Cerebellar cortex (tissue), 1 donor: ENCODE measurements at regions not wholly inside any gene's neighbourhood (a gene's known extent, or its start where the extent isn't known, plus 50 kb on each side); places are given as distances from the start of the nearest gene placed in this dataset.
A peak's percentile ranks its signal among the peaks of the same experiment; 100 is the strongest.
"Not testable (repeated sequence)": the region's sequence is repeated elsewhere in the genome, so short reads cannot be mapped to it uniquely, and the experiment has no call there.

Experiments used
- DNase-seq: peaks from one replicate; pipeline ENCODE4 v3.0.0-alpha.2; 2015; ENCODE audit warnings: low spot score

DNA sequence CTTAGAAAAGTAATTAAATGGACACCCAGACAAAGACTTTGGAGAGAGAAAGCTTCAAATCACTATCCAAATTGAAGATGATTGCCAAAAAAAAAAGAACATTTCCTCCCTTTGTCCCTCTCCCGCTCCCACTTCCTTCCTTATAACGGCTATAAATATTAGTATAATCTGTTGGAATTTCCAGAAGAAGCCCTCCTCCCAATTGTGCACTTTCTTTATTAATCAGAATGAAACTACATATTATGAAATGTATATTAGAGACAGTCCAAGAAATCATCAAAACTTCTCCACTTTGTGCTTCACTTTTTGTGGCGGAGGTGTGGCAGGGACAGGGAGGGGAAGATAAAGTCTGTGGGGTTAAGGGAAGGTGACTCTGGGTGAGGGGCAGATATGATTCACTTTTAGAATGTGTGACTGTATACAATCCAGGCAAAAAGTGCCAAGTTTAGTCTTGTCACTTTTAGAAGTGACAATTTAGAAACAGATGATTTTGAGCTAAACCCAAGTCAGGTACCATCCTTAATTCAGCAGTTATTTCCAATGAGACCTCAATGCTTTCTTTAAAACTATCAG, 195.0 kb upstream of the MARCKS start:
- no peak for DNase-seq

DNA sequence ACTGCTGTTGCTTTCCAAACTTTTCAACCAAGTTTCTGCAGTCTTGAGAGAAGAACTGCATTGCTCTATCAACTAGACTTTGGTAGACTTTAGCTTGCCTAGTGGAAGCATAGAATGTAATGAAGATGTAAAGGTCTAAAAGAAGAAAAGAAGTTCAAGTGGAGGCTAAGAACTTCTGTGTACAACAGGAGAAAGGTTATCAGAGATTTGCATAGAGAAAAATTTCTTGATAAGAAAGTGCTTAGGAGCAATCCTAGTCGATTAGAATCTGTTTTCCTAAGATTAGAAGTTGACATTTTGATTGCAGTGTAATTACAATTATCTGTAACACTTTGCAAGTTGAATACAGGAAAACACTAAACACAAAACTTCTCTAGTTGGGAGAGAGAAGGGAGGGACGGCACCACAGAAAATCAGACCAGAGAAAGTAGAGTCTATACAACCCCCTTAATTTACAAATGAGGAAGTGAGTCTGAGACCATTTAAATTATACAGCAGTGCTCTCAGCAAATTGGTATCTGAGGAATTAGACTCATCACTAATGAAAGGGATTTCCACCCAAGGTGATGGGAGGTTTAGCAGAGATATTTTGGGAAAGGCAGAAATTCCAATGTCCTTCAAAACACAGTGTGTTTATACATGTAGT, 194.3 kb upstream of the MARCKS start:
- no peak for DNase-seq

DNA sequence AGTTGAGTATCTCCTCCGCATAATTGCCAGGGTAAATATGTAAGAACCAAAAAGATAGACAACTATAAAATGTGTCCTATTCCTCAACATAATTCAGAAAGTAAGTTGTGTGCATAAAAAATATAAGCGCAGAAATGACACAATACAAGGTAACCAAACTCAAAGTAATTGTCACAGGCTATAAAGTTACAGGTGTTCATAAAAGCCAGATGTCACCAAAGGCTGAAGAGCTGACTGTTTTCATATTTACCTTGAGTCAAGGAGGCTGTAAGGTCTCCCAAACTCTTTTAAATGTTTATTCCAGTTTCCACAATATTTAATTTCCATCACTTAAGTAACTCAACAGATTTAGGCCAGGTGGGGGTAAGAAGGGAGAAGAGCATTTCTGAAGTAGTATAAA, 192.2 kb upstream of the MARCKS start:
- DNase-seq = no peak

DNA sequence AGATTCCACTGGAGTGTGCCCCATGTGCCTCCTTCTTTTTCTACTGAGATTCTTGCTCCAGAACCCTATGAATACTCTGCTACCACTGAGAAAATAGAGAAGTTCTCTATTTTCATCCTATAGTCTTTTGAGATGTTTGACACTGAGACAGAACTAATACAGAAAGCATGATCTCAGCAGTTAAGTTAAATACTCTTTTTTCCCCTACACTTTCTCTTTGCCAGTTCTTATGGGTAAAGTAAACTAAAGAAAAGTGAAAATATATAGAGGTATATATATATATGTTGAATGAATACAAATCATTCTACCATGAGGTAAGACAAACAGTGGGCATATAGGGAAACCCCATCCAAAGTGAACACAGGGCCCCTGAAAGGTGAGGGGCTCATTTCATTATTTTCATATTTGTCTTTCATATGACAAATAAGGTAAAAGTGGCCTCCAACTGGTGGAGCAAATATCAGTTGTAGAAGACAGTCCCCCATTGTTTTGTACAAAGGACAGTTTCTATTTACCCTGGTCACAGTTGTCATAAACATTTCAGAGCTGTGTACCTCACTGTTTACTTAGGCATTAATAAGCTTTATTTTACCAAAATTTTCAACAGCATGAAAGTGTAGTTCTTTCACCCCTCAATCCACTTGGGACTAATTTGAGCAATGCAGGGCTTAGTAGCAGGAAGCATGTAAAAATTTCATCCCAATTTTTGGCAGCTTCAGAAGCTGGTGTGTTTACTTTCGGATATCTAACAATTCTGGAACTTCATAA, 188.3 kb upstream of the MARCKS start:
- DNase-seq = no peak

DNA sequence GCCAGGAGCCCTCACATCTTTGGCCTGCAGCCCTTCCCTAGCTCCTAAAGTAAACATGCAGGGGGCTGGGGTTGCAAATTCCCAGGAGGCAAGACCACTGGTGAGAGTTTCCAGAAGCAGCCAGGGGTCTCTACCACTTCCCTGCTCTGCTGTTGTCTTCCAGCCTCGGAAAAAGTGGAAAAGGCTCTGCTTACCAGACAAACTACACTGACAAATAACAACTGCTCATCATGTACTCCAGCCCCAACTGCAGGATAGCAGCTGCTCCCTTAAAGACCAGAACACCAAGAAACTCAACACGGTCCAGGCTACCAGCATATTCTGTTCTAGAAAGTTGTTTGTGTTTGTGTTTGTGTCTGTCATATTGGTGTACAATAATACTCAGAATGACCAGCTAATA, 187.5 kb upstream of the MARCKS start:
- DNase-seq = no peak

DNA sequence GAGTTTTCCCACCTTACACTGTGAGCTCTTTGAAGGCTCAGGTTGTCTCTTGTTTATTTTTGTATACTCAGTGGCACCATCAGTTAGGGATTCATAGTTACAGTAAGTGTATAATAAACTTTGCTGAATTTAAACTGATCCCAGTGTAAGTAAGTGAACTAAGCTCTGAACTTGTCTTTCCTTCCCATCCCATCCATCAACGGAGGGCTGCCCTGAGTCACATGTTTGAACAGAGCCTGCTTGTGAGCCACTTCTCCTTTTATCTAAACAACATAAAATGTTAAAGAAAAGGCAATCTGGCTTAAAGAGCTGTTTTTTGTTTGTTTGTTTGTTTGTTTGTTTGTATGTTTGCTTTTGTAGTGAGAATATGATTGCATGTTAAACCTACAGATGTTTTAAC, 185.7 kb upstream of the MARCKS start:
- no peak for DNase-seq

DNA sequence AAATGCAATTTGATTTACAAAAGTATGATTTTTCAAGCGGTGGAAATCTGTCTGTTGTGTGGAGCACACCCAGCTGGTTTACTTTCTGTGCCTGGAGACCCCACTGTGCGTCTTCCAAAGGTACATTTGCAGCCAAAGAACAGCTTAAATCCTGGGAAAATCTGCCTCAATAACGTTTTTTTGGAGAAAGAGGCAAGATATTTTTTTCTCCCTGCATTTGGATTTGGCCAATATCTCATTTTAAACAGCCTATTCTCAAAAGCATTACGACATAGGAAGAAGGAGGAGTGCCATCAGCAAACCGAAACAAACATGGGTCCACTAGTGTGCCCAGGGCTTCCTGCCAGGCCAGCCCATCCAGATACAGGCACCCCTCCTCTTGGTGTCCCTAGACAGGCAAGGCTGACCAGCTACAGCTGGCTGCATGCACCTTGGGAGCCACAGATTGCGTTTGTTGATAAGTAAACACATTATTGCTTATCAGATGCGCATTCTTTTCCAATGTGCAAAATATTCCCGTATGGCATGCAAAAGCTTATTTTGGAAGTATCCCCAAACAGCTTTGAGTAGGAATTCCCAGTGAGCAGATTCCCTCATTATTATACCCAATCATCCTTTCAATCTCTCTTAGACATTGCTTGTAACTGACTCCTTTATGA, 184.5 kb upstream of the MARCKS start:
- DNase-seq = peak; percentile 46

DNA sequence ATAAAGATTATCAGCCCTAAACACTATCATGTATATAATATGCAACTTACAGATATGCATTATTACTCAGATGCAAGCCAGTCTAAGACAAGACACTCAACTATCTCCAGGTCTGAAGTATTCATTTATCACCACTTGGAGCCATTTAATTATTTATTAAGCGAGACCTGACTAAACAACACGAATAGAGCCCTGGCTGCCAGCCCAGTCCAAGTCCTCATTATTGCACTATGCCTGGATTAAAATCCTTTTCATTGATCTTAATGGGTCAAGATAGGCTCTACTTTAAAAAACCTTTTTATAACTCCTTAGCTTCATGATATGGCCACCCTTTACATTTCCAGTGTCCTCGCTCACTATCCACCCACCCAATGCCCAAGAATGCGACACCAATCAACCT, 183.1 kb upstream of the MARCKS start:
- no peak for DNase-seq

DNA sequence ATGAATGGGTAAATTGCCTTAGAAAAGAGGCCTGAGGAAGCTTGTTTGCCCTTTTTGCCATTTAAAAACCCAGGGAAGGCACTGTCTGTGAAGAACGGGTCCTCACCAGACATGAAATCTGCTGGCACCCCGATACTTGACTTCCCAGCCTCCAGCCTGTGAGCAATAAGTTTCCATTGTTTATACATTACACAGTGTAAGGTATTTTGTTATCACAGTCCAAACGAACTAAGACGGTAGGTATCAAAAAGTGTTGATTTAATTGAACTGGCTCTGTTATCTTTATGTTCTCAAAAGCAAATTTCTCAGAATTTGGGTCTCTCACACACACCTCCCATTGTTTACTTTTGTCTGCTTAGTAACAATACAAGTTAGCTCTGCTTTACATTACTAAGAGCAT, 181.1 kb upstream of the MARCKS start:
- no peak for DNase-seq

DNA sequence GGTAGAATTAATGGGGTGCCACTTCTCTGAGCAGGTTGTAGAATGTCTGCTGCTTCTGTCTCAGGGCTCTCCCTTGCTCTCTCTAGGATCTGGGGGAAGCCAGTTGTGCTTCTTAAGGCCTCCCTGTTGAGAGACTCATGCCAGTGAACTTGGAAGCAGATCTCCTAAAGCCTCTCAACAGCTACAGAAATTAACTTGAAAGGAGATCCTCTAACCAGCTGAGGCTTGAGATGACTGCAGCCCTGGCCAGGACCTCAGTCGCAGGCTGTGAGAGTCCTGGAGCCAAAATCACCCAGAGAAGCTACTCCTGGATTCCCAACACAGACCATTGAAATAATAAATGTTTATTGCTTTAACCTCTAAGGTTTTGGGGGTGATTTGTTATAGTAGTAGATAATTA, 180.2 kb upstream of the MARCKS start:
- no peak for DNase-seq

DNA sequence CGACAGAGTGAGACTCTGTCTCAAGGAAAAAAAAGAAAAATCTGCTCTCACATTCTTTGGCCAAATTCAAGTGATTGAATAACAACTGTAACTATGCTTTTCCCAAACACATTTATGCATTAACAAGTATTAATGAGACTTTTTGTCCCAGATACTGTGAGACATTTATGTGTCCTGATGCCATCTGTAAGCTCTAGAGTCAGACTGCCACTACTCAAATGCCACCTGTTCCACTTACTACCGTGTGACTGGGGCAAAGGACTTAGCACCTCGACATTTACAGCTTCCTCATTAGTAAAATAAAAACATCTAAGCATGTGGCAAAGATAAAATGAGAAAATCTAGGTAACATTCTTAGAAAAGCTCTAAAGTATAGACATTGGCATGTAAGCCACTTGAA, 178.1 kb upstream of the MARCKS start:
- no peak for DNase-seq

DNA sequence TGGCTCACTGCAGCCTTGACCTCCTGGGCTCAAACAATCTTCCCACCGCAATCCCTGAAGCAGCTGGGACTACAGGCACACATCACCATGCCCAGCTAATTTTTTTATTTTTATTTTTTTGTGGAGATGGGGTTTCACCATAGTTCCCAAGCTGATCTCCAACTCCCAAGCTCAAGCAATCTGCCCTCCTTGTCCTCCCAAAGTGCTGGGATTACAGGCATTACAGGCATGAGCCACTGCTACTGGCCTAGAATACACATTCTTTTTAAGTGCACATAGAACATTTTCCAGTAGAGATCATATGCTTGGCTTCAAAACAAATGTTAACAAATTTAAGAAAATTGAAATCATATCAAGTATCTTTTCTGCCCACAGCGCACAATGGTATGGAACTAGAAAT, 176.8 kb upstream of the MARCKS start:
- DNase-seq = no peak

DNA sequence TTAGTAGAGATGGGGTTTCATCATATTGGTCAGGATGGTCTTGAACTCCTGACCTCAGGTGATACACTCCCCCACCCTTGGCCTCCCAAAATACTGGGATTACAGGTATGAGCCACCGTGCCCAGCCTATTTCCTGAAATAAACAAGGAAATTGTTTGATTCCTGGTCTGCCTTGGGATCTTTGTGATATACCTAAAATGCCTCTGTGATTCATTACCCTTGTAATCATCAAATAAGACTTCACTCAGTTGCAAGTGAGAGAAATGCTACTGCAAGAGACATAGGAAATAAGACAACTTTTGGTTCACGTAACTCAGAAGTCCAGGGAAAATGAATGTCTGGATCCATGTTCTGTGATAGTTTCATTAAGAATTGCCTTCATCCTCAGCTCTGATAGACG, 173.2 kb upstream of the MARCKS start:
- DNase-seq = no peak

DNA sequence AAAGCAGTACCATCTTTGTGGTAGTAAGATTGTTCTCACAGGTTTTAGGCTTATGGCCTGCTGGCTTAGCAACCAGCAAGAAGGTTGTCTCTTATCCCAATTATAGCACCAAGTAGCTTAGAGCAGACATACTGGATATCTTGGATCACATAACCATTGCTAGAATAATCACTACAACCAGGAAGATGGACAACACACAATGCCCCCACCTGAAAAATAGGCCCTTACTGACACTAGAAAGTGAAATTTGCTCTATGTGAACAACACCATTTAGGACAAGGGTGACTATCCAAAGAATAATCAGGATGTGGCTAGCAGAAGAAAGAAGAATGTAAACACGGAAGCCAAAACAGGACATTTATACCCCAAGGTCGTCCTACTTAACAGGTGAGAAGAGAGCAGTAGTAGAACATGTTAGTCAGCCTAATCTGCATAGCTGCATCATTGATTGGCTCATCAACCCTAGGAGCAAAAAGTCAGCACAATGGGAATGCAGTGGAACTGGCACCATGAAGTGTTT, 172.7 kb upstream of the MARCKS start:
- no peak for DNase-seq

DNA sequence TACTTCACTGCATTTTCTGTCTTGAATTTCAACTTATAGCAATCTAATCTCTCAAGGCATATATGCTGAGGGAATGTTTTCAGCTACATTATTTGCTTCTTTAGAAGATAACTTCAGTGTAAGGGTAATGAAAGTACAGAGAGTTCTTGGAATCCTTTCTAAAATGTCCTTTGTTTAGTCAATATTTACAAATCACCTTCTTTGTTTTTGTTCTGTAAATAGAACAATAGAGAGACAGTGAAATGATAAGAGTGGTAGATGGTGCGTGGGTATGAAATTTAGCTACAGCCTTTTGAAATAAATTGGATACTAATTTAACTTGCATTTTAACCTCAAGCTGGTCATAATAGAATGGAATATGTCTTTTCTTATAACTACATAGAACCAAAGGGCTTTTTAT, 171.1 kb upstream of the MARCKS start:
- DNase-seq = no peak

DNA sequence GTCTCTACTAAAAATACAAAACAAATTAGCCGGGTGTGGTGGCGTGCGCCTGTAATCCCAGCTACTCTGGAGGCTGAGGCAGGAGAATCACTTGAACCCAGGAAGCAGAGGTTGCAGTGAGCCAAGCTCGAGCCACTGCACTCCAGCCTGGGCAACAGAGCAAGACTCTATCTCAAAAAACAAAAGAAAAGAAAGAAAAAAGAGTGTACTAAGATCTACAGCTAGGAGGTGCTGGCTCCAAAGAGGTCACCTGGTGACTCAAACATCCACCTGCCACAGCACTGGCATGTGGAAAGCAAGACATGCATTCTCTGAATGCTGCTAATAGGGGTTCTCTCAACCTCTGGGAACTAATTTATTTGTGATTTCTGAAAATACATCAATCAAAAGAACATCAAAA, 167.5 kb upstream of the MARCKS start:
- not testable (repeated sequence) for DNase-seq

DNA sequence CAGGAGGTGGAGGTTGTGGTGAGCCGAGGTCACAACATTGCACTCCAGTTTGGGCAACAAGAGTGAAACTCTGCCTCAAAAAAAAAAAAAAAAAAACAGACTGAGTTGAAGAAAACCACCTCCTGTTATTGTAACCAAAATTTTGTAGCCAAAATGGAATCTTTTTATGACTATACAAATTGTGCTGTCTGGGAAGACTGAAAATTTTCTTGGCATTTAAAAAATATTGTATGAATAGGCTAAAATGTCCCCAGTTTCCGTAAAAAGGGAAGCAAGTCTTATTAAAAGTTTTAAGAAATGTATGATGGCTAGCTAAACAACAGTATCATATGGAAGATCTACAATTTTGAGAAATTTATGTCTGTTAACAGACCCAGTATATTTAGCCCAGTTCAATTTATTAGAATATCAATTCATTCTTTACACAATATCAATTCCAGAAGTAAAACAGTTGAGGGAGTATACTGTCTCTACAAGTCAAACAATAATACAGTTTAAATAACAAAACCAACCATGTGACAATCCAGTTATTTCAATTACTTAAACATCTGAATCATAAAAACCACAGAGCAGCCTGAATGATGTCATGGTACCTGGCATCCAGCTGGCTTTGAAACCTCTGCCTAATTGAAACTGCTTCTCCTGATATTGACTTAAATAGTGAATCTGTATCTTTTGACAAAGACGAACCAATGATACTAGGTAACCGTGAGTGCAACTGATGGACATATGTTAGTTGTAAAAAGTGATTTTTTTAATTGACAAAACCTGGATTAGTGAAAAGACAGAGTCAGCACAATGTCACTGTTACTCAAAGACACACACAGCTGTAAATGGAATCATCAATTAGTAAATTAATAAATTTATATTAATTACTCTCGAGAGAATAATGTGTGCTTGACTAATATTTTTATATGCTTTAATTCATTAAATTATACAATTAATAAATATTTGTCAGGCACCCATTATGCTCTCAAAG, 166.6 kb upstream of the MARCKS start:
- no peak for DNase-seq

DNA sequence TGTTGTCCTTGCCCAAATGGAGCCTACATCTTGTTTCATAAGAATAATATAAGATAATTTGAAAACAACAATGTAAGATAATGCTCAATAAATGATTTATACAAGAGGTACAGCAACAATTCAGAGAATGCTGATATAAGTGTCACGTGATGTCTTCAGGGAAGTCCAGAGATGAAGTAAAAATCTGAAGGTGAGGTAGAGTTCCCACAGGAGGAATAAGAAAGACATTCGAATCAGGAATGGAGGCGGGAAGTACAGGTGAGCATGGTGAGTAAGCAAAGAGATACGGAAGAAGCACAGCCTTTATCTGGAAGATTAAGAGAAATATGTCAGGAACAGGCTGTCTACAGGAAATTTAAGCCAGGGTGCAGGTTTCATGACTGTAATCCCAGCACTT, 165.9 kb upstream of the MARCKS start:
- no peak for DNase-seq

DNA sequence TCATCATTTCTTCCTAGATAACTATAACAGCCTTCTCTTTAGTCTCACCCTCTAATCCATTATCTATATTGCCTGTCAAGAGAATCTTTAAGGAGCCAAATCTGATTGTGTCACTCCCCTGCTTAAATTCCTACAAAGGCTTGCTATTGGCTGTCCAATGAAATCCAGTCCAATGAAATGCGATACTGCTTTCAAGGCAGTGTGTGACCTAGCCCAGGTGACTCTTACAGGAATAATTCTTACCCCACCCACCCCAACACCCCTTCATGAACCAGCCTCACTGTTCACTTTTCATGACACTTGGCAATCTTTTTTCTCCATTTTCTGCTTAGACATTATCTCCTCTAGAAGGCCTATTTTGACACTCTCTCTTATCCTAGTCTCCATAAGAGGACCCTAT, 163.3 kb upstream of the MARCKS start:
- no peak for DNase-seq

DNA sequence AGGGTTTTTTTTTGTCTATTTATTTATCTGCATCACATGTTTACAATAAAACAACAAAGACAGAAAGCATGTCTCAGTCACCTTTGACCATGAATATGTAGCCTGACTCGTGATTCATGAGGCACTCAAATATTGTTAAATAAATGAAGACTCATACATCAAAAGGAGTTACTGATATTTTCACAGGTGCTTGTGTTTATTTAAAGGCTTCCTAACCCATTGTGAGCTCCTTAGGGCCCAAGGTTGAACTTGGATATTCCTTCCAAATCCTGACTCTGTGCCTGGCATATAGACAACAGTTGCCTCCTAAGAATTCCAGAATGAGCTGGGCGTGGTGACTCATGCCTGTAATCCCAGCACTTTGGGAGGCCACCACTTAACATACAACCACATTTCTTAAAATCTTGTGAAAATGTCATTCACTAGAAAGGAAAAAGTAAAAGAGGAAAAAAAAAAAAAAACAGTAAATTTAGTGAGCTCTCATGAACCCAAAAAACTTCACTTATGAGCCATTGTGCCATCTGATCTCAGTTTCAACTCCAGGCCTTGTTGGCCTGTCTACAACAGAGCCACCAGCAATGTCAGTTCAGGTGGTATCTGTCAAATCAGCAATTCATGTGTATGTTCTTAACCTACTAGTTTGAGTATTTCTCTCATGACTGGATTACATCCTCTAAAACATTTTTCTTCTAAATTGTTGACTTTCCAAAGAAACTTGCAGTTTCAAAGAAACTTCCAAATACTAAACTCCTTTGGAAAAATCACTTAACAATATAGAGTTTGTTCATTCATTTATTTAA, 162.7 kb upstream of the MARCKS start:
- no peak for DNase-seq

DNA sequence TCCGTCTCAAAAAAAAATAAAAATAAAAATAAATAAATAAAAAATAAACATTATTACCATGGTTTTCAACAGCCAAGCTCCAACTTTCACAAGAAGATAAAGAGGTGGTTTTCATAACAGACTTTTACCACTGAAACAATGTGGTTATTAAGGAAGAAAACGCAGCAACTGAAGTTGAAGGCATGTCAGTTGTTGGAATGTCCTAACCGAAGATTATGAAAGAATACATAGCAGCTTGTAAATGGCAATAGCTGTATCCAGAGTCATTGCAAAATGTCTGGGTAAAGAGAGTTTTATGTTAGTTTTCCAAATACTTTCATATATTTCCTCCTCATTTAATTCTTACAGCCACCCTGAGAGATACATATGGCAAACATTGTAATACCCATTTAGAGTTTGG, 161.6 kb upstream of the MARCKS start:
- no peak for DNase-seq
